Skeletal muscle satellite cell (primary cell): ENCODE measurements at regions not wholly inside any gene's neighbourhood (a gene's known extent, or its start where the extent isn't known, plus 50 kb on each side); places are given as distances from the start of the nearest gene placed in this dataset.
"Not testable (repeated sequence)": the region's sequence is repeated elsewhere in the genome, so short reads cannot be mapped to it uniquely, and the experiment has no call there.

Experiments used
- H3K27me3 ChIP-seq: 2 replicates; pipeline ENCODE4 v1.7.0; 2013; ENCODE audit warnings: low read length; ENCODE audit not compliant: control insufficient read depth, insufficient read depth
- H3K36me3 ChIP-seq: 2 replicates; pipeline ENCODE4 v1.7.0; 2013; ENCODE audit warnings: mild to moderate bottlenecking, control low read depth, low read length; ENCODE audit not compliant: insufficient read depth
- H3K4me1 ChIP-seq: 2 replicates; pipeline ENCODE4 v1.7.0; 2013; ENCODE audit warnings: low read length; ENCODE audit not compliant: control insufficient read depth, insufficient read depth
- H3K4me2 ChIP-seq: 2 replicates; pipeline ENCODE4 v1.7.0; 2013; ENCODE audit warnings: mild to moderate bottlenecking, low read length
- H3K4me3 ChIP-seq: 2 replicates; pipeline ENCODE4 v1.7.0; 2013; ENCODE audit warnings: low read length
- H3K9ac ChIP-seq: 2 replicates; pipeline ENCODE4 v1.7.0; 2013; ENCODE audit warnings: mild to moderate bottlenecking, low read depth, low read length, moderate library complexity
- H3K9me3 ChIP-seq: replicated peaks from 2 replicates; pipeline ENCODE4 v1.7.0; 2013; ENCODE audit warnings: mild to moderate bottlenecking, control low read depth, low read length

DNA sequence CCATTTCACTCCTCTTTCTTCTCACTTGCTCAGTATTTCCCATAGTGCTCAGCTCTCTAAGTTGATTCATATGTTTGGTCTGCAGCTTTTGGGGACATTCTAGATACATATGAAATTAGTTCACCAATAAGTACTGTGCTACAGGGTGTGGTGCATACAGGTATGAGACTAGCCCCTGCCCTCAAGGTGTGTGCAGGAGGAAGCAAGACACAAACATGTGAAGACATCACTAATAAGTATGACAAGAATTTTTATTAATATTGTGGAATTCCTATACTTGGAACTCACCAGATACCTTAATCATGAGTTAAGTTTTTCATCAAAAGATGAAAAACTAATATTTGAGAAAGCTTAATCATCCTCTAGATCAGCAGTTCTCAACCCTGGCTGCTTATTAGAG is 505.2 kb downstream of the ZNF674 start:
- Histone ChIP-seq H3K4me2 (no peak overlapping the region), H3K4me1 (no peaks in the 10 kb centered on the region), H3K27me3 (no peaks in the 10 kb centered on the region), H3K36me3 (no peaks in the 10 kb centered on the region), H3K9me3 (no peaks in the 10 kb centered on the region), H3K9ac (no peak overlapping the region), H3K4me3 (no peak overlapping the region)

DNA sequence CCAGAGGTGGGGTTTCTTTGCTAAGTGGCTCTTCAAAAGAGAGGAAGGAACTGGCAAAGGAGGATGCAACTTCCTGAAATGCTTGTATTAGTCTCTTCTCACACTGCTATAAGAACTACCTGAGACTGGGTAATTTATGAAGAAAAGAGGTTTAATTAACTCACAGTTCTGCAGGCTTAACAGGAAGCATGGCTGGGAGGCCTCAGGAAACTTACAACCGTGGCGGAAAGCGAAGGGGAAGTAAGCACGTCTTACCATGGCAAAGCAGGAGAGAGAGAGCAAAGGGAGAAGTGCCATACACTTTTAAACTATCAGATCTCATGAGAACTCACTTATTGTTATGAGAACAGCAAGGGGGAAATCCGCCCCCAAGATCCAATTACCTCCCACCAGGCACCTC is 505.7 kb downstream of the ZNF674 start:
- Histone ChIP-seq H3K9me3 (no peaks in the 10 kb centered on the region), H3K4me3 (no peak overlapping the region), H3K9ac (no peak overlapping the region), H3K36me3 (no peaks in the 10 kb centered on the region), H3K27me3 (no peaks in the 10 kb centered on the region), H3K4me1 (no peaks in the 10 kb centered on the region), H3K4me2 (no peak overlapping the region)

DNA sequence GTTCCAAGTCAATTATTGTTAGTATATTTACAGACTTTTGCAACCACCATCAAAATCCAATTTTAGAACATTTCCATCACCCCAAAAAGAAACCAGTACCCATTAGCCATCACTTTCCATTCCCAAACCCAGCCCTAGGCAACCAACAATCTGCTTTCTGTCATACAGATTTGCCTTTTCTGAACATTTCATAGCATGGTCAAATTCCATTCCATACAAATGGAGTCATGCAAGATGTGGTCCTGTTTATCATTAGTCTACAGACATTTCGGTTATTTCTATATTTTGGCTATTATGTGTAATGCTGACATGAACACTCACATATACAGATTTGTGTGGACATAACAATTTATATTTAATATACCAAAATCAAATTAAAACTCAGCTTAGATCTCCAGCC is 508.7 kb downstream of the ZNF674 start:
- no peaks in the 10 kb centered on the region for H3K4me1 ChIP-seq
- no peaks in the 10 kb centered on the region for H3K36me3 ChIP-seq
- no peak overlapping the region for H3K4me2 ChIP-seq
- no peaks in the 10 kb centered on the region for H3K9me3 ChIP-seq
- no peak overlapping the region for H3K4me3 ChIP-seq
- H3K9ac ChIP-seq = no peak overlapping the region
- H3K27me3 ChIP-seq = peaks cover 2% of the 10 kb centered on the region

DNA sequence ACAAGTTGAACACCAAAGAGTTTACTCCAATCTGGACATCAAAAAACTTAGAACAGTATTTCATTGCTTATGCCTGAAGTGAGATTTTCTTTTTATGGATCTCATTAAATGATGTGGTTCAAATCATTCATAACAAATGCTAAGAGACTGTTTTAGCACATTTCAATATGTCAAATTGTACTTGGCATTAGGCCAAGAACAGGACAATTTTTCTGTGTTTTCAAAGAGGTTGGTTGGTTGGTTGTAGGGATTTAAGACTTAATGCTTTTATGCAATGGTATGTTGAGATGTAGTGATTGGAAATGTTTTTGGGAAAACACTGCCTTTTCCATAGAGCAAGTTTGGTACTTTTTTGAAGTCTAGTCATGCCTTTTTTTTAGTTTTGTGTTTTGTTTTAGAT is 510.4 kb downstream of the ZNF674 start:
- no peak overlapping the region for H3K4me3 ChIP-seq
- no peak overlapping the region for H3K4me2 ChIP-seq
- H3K9ac ChIP-seq = no peak overlapping the region
- H3K9me3 ChIP-seq = no peaks in the 10 kb centered on the region
- no peaks in the 10 kb centered on the region for H3K36me3 ChIP-seq
- no peaks in the 10 kb centered on the region for H3K4me1 ChIP-seq
- H3K27me3 ChIP-seq = peaks cover 5% of the 10 kb centered on the region

DNA sequence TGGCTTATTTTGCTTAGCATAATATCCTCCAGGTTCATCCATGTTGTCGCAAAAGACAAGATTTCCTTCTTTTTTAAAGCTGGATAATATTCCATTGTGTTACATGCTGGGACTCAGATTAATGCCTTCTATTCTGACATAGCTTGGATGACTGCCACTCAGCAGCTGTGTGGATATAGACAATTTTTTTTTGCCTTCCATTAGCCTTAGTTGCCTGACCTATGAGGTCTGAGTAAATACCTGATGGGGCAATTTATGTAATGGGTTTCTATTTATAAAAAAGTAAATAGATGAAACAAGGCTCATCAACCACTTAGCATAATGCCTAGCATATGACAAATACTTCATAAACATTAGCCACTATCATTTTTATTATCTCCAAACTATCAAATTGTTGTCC is 515.4 kb downstream of the ZNF674 start:
- Histone ChIP-seq H3K27me3 (peaks cover 5% of the 10 kb centered on the region), H3K36me3 (no peaks in the 10 kb centered on the region), H3K4me2 (no peak overlapping the region), H3K9me3 (no peaks in the 10 kb centered on the region), H3K4me3 (no peak overlapping the region), H3K9ac (no peak overlapping the region), H3K4me1 (no peaks in the 10 kb centered on the region)

DNA sequence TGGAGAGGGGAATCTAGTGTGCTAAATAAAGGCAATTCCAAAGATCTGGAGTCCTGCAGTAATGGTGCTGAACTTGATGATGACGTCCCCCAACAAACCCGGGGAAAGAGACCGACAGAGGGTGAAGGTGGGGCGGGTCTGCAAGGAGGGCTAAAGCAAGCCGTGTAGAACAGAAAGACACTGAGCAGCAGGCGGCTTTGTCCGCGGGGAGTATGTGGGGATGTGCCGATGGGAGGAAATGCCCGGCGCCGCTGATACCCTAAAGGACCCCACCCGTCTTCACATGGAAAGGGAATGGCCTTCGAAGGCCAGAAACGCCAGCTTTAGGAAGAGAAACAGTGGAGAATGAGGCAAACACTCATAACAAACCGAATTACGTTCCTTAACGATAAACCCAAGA is 528.9 kb downstream of the ZNF674 start:
- H3K27me3 ChIP-seq = peaks cover 9% of the 10 kb centered on the region
- no peaks in the 10 kb centered on the region for H3K36me3 ChIP-seq
- no peak overlapping the region for H3K9ac ChIP-seq
- H3K4me2 ChIP-seq = no peak overlapping the region
- no peaks in the 10 kb centered on the region for H3K4me1 ChIP-seq
- no peak overlapping the region for H3K4me3 ChIP-seq
- H3K9me3 ChIP-seq = no peaks in the 10 kb centered on the region

DNA sequence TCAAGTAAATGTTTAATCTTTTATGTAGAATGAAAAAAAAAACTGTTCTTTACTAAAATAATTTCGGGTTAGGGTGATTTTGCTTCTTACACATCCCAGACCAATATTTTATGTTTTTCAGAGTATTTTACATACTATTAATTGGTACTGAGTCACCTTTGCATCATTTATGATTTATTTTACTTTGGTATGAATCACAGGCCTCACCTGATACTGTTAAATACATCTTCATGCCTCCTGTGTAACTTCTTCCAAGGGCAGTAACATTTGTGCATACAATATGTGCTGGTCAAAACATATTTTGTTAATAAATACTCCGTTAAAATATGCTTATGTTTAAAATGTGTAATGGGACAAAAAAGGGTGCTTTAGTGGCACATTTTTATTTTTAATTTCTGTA is 529.6 kb downstream of the ZNF674 start:
- no peaks in the 10 kb centered on the region for H3K36me3 ChIP-seq
- peaks cover 9% of the 10 kb centered on the region for H3K27me3 ChIP-seq
- H3K9me3 ChIP-seq = no peaks in the 10 kb centered on the region
- H3K4me1 ChIP-seq = no peaks in the 10 kb centered on the region
- no peak overlapping the region for H3K4me2 ChIP-seq
- H3K9ac ChIP-seq = no peak overlapping the region
- no peak overlapping the region for H3K4me3 ChIP-seq

DNA sequence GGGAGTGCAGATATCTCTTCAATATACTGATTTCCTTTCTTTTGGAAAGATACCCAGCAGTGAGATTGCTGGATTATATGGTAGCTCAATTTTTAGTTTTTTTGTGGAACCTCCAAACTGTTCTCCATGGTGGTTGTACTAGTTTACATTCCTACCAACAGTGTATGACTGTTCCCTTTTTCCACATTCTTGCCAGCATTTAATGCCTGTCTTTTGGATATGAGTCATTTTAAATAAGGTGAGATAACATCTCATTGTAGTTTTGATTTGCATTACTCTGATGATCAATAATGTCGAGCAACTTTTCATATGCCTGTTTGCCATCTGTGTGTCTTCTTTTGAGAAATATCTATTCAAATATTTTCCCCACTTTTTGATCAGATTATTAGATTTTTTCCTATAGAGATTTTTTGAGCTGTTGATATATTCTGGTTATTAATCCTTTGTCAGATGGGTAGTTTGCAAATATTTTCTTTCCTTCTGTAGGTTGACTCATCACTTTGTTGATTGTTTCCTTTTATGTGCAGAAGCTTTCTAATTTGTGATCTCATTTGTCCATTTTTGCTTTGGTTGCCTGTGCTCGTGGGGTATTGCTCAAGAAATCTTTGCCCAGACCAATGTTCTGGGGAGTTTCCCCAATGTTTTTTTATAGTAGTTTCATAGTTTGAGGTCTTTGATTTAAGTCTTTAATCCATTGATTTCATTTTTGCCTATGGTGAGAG is 552.7 kb downstream of the ZNF674 start:
- H3K9ac ChIP-seq = no peak overlapping the region
- no peaks in the 10 kb centered on the region for H3K36me3 ChIP-seq
- no peak overlapping the region for H3K4me2 ChIP-seq
- no peak overlapping the region for H3K4me3 ChIP-seq
- H3K9me3 ChIP-seq = no peaks in the 10 kb centered on the region
- peaks cover 14% of the 10 kb centered on the region for H3K27me3 ChIP-seq
- H3K4me1 ChIP-seq = no peaks in the 10 kb centered on the region

DNA sequence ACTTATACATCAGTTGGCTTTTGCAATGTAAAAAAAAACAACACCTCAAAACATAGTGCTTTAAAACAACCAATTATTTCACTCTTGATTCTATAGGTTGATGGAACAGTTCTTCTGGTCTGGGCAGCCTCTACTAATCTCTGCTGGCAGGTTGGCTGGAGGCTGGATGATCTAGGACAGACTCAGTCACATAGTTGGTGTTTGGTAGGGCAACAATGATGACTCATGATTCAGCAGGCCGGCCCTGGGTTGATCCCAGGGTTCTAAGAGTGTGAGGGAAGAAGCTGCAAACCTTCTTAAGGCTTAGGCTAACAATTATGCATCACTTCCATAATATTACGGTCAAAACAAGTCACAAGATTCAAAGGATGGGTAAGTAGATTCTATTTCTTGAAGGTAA is 558.2 kb downstream of the ZNF674 start:
- no peak overlapping the region for H3K4me2 ChIP-seq
- H3K4me1 ChIP-seq = no peaks in the 10 kb centered on the region
- H3K9ac ChIP-seq = no peak overlapping the region
- peaks cover 21% of the 10 kb centered on the region for H3K27me3 ChIP-seq
- H3K9me3 ChIP-seq = no peaks in the 10 kb centered on the region
- H3K36me3 ChIP-seq = no peaks in the 10 kb centered on the region
- H3K4me3 ChIP-seq = no peak overlapping the region

DNA sequence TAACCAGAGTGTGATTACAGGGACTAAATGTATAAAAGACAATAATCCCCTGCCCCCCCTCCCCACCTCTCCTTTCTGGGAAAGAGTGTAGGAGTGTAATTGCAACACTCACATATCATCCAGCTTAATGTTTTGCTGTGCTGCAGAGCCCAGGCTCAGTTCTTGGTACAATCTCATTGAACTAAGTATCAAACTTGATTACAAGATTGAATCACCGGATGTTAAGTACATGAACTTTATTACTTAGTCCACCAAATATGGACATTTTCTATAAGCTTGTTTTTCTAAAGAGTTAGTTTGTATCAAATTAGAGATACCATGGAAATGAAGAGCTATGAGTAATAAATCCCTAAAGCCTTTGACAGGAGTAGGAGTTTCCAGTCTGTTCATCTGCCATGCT is 559.1 kb downstream of the ZNF674 start:
- Histone ChIP-seq H3K4me2 (no peak overlapping the region), H3K4me3 (no peak overlapping the region), H3K9ac (no peak overlapping the region), H3K4me1 (no peaks in the 10 kb centered on the region), H3K9me3 (no peaks in the 10 kb centered on the region), H3K36me3 (no peaks in the 10 kb centered on the region), H3K27me3 (peaks cover 21% of the 10 kb centered on the region)

DNA sequence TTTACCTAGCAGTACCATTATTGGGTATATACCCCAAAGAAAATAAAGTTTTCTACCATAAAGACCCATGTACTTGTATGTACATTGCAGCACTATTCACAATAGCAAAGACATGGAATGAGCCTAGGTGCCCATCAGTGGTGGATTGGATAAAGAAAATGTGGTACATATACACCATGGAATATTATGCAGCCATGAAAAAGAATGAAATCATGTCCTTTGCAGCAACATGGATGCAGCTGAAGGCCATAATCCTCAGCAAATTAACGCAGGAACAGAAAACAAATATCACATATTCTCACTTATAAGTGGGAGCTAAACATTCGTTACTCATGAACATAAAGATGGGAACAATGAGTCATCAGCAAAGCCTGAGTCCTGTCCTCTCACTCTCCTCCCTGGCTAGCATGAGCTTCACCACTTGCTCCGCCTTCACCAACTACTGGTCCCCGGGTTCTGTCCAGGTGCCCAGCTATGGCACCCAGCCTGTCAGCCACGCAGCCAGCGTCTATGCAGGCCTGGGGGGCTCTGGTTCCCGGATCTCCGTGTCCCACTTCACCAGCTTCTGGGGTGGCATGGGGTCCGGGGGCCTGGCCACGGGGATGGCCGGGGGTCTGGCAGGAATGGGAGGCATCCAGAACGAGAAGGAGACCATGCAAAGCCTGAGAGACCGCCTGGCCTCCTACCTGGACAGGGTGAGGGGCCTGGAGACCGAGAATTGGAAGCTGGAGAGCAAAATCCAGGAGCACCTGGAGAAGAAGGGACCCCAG is 562.1 kb downstream of the ZNF674 start:
- H3K9ac ChIP-seq, H3K36me3 ChIP-seq, H3K4me2 ChIP-seq, H3K4me3 ChIP-seq, H3K9me3 ChIP-seq, H3K4me1 ChIP-seq, H3K27me3 ChIP-seq: not testable (repeated sequence)

DNA sequence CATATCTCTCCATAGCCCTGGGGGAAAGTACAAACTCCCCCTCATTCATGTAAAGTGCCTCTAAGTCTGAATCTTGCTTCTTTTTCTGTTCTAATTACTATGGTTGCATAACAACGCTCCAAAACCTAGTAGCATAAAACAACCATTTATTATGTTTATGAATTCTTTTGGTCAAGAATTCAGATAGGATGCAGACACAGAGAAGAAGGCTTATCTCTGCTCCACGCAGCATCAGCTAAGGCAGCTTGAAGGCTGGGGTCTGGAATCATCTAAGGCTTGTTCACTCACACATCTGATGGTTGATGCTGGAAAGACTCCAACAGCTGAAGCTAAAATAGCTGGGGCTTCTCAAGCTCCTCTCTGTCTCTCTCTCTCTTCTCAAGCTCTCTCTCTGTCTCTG is 564.5 kb downstream of the ZNF674 start:
- Histone ChIP-seq H3K36me3 (no peaks in the 10 kb centered on the region), H3K4me1 (no peaks in the 10 kb centered on the region), H3K4me2 (no peak overlapping the region), H3K27me3 (no peaks in the 10 kb centered on the region), H3K9me3 (no peaks in the 10 kb centered on the region), H3K4me3 (no peak overlapping the region), H3K9ac (no peak overlapping the region)
